ENCODE measurements at regions not wholly inside any gene's neighbourhood (a gene's known extent, or its start where the extent isn't known, plus 50 kb on each side); places are given as distances from the start of the nearest gene placed in this dataset.

GRCh38 chr11:30705913-30706675 is 119.9 kb upstream of the MPPED2 start:
- H3K27ac ChIP-seq = no peak overlapping the region
- no peak for TF ChIP-seq CTCF (conservative IDR thresholded peaks at IDR 0.05)

- no peak overlapping the region for H3K27ac ChIP-seq
- TF ChIP-seq CTCF (conservative IDR thresholded peaks at IDR 0.05) = no peak
Observed at GRCh38 chr11:30698425-30698824, 112.3 kb upstream of the MPPED2 start.

- H3K27ac ChIP-seq = no peak overlapping the region
- no peak for TF ChIP-seq CTCF (conservative IDR thresholded peaks at IDR 0.05)
Observed at GRCh38 chr11:30697032-30697431, 110.9 kb upstream of the MPPED2 start.

- TF ChIP-seq CTCF (conservative IDR thresholded peaks at IDR 0.05) = no peak
- no peak overlapping the region for H3K27ac ChIP-seq
Observed at GRCh38 chr11:30684772-30685171, 98.6 kb upstream of the MPPED2 start.

- no peak for TF ChIP-seq CTCF (conservative IDR thresholded peaks at IDR 0.05)
- no peak overlapping the region for H3K27ac ChIP-seq
Observed at GRCh38 chr11:30683176-30683575, 97.0 kb upstream of the MPPED2 start.

GRCh38 chr11:30666817-30667216 is 80.7 kb upstream of the MPPED2 start:
- no peak overlapping the region for H3K27ac ChIP-seq
- no peak for TF ChIP-seq CTCF (conservative IDR thresholded peaks at IDR 0.05)

- TF ChIP-seq CTCF (conservative IDR thresholded peaks at IDR 0.05) = no peak
- H3K27ac ChIP-seq = no peak overlapping the region
Observed at GRCh38 chr11:30665067-30665466, 78.9 kb upstream of the MPPED2 start.
